Bronchial epithelial cell (primary cell): ENCODE measurements at regions not wholly inside any gene's neighbourhood (a gene's known extent, or its start where the extent isn't known, plus 50 kb on each side); places are given as distances from the start of the nearest gene placed in this dataset.

ENCODE experiments used
- DNase-seq: peaks from one replicate; pipeline ENCODE4 v3.0.0-alpha.2; 2010; ENCODE audit warnings: low read depth
- FAIRE-seq: peaks from 2 replicates; lab custom pipeline; 2011; peaks lifted over from hg19 to GRCh38; lab: Jason Lieb, UNC
- H3K27me3 ChIP-seq: 2 replicates; pipeline ENCODE4 v1.5.1; 2011; ENCODE audit warnings: low read length; ENCODE audit not compliant: control insufficient read depth, insufficient read depth
- H3K36me3 ChIP-seq: 2 replicates; pipeline ENCODE4 v1.5.1; 2011; ENCODE audit warnings: low read length; ENCODE audit not compliant: control insufficient read depth, insufficient read depth
- H3K4me3 ChIP-seq: 2 replicates; pipeline ENCODE4 v1.5.1; 2011; ENCODE audit warnings: mild to moderate bottlenecking, low read depth, low read length, control low read depth
- CTCF ChIP-seq: IDR thresholded peaks from 2 replicates; pipeline ENCODE4 v1.5.1; 2011; ENCODE audit warnings: mild to moderate bottlenecking, moderate library complexity, low read length, control low read depth, inconsistent platforms; ENCODE audit not compliant: insufficient read depth, severe bottlenecking

- DNase-seq (peak; percentile 42), FAIRE-seq (no peak)
- H3K27me3 ChIP-seq = no peaks in the 10 kb centered on the region
- no peak for TF ChIP-seq CTCF
- H3K4me3 ChIP-seq = no peak overlapping the region
- H3K36me3 ChIP-seq = no peaks in the 10 kb centered on the region
Measured at GRCh38 chr4:124426279-124426678, 286.3 kb downstream of the ANKRD50 start.

DNA sequence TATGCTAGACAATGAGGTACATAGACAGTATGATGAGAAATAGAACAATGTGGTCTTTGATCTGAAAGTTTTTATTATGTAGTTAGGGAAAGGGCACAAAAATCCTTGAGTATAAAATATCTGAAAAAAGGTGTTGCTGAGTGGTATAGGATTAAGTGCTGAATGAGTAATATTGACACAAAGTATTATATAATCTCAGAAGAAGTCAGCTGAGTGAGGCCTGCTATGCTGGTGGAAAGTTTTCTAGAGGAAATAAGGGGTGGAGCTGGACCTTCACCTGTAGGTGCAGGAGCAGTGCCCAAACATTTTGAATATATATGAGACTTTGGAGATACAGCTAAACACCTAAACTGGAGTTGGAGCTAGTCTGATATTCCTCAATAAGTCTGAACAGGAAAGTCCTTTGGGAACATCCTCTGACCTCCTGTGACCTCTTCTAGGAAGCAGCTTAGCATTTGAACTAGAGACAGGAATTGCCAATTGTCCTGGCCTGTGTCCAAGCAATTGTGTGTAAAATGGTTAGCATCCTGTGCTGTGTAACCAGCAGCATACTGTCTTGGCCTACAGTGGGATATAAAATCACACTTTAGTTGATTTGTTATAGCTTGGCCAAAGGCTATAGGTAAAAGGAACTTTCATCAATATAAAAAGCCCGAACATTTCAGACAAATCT, 285.3 kb downstream of the ANKRD50 start:
- no peak overlapping the region for H3K4me3 ChIP-seq
- H3K36me3 ChIP-seq = no peaks in the 10 kb centered on the region
- FAIRE-seq (no peak), DNase-seq (peak; percentile 64)
- TF ChIP-seq CTCF = no peak
- H3K27me3 ChIP-seq = no peaks in the 10 kb centered on the region

GRCh38 chr4:124428648-124429047, 283.9 kb downstream of the ANKRD50 start:
- FAIRE-seq (no peak), DNase-seq (no peak)
- H3K36me3 ChIP-seq = no peaks in the 10 kb centered on the region
- no peak overlapping the region for H3K4me3 ChIP-seq
- no peaks in the 10 kb centered on the region for H3K27me3 ChIP-seq
- no peak for TF ChIP-seq CTCF

DNA sequence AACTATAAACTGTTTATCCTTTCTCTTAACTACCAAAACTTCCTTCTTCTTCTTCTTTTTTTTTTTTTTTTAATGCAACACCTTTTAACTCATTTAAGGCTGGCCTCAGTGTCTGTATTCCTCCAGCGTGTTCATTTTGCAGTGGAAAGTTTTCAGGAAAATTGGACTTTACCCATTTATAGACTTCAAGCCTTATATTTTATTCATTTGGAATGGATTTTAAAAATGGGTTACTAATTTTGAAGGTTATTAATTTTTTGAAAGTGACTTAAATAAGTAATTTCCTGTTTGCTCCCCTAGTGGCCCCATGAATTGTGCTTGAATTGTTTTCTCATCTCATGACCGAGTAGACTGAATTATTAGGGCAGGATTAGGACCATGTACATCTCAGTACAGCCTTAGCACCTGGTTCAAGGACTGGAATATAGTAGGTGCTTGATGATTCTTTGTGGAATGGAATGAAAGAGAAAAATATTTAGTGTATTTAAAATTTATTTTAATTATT, 282.7 kb downstream of the ANKRD50 start:
- no peak for TF ChIP-seq CTCF
- FAIRE-seq (no peak), DNase-seq (no peak)
- Histone ChIP-seq H3K36me3 (no peaks in the 10 kb centered on the region), H3K4me3 (no peak overlapping the region), H3K27me3 (no peaks in the 10 kb centered on the region)

DNA sequence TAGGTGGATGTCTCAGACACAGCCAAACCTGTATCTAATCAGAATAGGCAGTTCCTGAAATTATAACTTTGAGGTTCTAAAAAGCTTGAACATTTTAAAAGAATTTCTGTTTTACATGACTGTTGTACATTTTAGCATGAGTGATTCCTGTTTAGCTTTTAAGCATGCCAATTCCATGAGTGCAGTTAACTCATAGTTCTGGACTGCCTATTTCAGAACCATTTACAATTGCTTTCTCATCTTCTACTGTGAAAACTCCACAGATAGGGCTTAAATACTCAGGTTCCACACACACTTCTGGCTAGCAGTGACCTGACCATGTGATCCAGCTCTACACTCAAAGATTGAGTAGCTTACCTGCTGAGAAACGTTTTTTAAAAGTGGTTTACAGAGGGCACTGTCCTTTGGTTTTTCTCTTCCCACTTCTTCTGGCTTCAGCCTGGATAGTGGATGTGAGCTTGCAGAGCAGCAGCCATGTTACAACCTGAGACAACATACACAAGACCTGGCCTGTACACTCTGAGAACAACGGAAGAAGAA, 280.8 kb downstream of the ANKRD50 start:
- peak; percentile 29 for DNase-seq
- no peak for TF ChIP-seq CTCF
- no peak for FAIRE-seq
- Histone ChIP-seq H3K36me3 (no peaks in the 10 kb centered on the region), H3K4me3 (no peak overlapping the region), H3K27me3 (no peaks in the 10 kb centered on the region)
